HG03175 (cell line): ENCODE measurements at regions not wholly inside any gene's neighbourhood (a gene's known extent, or its start where the extent isn't known, plus 50 kb on each side); places are given as distances from the start of the nearest gene placed in this dataset.

Experiments
- ATAC-seq: cut with Tn5 transposase; IDR thresholded peaks from one replicate; pipeline ENCODE4 v1.9.1; 2021; ENCODE audit warnings: mild to moderate bottlenecking, moderate library complexity; ENCODE audit not compliant: unreplicated experiment

GRCh38 chr12:65546528-65546927 is 268.0 kb downstream of the MSRB3 start:
- no peak for ATAC-seq

DNA sequence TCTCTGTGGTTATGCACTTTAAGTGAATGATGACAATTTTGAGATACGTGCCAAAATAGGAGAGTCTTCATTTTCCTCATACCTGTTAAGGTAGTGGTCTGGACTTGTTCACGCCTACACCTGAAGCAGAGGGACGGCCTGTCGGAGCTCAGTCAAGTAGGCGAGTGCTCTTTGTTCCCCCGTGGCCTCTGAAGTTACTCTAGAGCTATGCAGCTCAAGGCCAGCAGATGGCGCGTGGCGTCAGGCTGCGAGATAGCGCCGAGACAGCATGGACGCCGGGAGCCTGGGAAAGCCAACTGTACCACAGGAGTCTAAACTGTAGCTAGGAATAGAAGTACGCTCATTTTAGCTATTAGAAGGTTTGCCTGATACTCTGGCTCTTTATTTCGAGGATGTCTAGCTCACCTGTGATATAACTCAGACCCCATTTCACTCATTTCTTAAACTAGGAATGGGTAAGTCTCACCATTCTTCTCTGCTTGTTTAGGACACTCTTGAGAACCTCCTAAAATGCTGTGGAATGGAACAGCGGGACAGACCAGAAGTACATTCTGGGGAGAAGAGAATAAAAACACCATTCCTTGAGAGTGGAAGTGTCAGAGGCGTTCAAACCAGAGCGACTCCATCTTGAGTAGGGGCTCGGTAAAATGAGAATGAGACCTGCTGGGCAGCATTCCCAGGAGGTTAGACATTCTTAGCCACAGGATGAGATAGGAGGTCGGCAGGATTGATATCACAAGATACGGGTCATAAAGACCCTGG is 267.4 kb upstream of the HMGA2 start:
- peak; percentile 100 for ATAC-seq

DNA sequence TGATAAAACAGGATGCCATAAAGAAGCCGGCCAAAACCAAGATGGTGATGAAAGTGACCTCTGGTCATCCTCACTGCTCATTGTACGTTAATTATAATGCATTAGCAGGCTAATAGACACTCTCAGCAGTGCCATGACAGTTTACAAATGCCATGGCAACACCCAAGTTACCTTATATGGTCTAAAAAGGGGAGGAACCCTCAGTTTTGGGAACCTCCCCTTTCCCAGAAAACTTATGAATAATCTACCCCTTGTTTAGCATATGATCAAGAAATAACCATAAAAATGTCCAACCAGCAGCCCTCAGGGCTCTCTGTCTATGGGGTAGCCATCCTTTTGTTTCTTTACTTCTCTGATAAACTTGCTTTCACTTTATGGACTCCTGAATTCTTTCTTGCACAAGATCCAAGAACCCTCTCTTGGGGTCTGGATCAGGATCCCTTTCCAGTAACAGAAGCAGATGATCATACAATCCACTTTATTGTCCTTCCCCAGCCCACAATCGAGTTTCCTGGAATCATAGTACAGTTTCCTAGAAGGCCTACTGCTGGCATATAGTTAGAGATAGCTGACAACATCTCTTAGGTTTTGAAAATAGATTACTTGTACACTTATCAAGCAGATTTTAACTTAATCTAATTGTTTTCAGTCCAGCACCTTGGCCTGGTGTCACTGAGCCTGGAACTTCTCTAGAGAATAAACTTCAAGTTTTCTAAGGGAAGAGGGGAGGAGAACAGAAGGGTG is 266.7 kb upstream of the HMGA2 start:
- no peak for ATAC-seq

DNA sequence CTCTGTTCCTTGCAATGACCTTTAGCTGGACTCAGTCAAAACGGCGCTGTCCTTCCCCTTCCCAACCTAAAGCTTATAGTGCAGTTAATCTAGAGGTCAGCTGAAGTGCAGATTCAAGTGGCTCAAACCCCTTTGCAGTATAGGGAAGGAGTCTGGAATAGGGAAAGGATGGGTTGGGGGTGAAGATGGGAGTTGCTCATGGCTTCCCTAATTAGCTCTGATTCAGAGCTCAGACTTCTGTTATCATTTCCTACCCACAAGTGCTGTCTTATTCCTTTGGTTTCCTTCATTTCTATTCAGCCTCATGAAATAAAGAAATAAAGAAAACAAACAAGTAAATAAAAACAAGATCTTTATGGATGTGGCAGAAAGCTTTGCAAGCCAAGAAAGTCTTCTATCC is 264.0 kb upstream of the HMGA2 start:
- ATAC-seq, result no peak

- ATAC-seq, result no peak
Measured at GRCh38 chr12:65561798-65562382, 262.4 kb upstream of the HMGA2 start.

GRCh38 chr12:65565601-65566560 is 258.4 kb upstream of the HMGA2 start:
- ATAC-seq, result no peak

GRCh38 chr12:65566751-65567150 is 257.5 kb upstream of the HMGA2 start:
- ATAC-seq, result no peak

- no peak for ATAC-seq
Measured at GRCh38 chr12:65567820-65568219, 256.5 kb upstream of the HMGA2 start.

DNA sequence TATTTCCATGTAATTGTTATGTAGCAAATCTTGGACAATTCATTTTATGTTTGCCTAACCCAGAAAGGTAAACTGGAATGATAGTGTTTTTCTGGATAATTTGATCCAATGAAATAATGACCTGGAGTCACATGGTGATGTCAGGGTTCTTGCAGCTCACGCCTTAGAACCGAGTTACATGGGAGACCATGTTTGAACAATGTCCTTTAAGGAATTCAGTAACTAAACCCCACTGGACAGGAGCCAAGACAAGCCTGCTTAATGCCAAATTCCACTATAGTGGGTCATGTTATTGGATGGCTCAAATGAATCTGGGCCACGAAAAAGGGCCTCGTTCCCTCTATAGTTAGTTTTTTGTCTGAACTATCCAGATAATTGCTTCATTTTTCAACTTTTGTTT is 255.8 kb upstream of the HMGA2 start:
- no peak for ATAC-seq

DNA sequence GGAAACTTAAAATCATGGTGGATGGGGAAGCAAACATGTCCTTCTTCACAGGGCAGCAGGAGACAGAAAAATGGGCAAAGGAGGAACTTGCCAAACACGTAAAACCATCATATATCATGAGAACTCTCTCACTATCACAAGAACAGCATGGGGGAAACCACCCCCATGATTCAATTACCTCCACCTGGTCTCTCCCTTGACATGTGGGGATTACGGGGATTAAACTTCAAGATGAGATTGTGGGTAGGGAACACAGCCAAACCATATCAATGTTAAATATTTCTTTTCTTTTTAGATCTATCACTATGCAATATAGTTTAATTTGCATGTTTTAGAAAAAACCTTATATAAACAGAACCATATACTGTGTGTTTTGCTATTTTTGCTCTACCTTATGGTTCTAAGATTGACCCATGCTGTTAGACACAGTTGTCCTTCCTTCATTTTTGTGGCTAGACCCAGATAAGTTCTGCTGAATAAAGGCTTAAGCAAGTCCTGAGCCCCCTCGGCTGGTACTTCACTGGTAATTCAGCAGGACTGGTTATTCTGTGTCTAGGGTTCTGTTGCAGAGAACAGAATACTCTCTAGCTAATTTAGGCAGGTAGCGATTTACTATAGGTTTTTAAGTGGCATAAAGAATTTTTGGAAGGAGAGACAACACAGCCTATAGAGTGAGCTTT is 253.7 kb upstream of the HMGA2 start:
- no peak for ATAC-seq

- no peak for ATAC-seq
Measured at GRCh38 chr12:65574867-65575266, 249.4 kb upstream of the HMGA2 start.

DNA sequence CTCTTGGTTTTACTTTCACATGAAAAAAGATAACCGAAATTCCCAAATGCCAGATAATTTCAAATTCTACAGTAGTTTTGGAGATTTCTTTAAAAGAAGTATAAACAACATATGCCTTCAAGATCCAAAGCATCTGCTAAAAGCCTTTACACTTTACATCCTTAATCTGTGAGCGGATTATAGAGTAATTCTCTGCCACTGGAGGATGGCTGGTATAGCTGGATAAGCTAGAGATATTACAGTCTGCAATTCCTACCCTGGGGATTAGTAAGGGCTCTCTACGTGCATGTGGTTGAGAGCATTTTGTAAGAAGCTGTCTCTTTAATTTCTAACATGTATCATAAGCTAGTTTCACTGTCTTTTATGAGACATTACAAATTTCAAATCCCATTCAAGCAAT is 240.3 kb upstream of the HMGA2 start:
- no peak for ATAC-seq

DNA sequence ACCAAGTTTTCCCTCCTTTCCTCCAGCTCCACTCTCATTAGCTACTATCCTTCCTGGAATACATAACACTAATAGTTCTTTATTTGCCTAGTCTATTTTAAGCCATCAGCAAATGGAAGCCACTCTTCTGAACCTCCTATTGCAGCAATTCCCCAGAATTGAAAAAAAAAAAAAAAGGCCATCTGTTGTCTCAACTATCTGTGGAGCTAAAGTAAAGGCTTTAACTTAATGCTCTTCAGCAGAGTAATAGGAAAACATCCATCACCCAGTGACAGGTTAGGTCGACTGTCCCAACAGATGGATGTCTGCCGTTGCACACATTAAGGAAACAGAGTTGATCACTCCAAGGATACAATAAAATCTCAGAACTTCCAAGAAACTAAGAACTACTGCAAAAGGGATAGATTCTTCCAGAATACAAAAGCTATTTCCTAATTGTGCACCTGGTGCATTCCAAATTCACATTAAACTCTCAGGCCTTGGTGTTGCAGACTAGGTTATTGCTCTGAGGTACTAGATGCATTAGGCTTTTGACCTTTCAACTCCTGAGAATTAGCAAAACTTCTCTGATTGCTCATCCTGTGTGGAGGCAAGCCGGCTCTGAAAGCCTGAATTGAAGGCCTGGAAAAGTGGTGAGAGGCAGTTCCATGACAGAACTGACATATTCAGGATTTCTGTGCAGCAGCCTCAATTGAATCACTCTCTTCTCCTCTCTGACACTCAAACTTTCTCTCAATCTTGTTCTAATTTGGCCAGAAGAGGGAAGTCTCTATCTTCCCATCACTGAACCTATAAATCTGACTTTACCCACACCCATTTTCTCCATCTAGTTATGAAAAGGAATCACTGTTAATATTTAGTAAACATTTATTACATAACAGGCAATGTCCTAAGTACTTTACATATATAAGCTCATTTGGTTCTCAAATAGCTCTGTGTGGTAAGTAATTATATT is 238.4 kb upstream of the HMGA2 start:
- ATAC-seq, result no peak

- no peak for ATAC-seq
Measured at GRCh38 chr12:65586796-65587195, 237.5 kb upstream of the HMGA2 start.

- ATAC-seq, result no peak
Measured at GRCh38 chr12:65590318-65590717, 234.0 kb upstream of the HMGA2 start.

- no peak for ATAC-seq
Measured at GRCh38 chr12:65592416-65592815, 231.9 kb upstream of the HMGA2 start.

GRCh38 chr12:65593239-65593701 is 231.0 kb upstream of the HMGA2 start:
- ATAC-seq, result no peak

GRCh38 chr12:65594409-65594808 is 229.9 kb upstream of the HMGA2 start:
- no peak for ATAC-seq

DNA sequence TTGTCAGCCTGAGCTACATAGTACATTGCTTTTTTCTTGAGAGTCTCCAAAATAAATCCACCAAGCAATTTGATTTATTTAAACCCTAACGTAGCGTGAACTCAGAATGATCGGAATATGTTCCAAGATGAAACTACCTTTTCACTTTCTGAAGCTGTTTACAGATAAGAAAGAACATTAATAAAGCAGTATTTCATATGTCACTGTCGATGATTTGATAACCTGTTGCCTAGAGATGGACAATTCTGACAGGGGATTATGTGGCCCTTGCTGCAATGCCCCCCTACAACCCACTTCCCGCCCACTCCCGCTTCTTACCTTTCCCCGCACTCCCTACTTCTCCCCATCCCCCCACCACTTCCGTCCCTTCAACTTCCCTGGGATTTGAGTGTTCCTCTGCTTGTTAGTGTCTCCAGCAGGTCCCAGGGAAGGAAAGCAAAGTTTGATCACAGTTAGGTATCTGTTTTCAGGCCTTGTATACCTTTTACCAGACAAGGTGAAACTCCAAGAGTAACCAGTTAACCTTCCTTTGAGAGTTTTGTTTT is 229.2 kb upstream of the HMGA2 start:
- no peak for ATAC-seq
